ENCODE measurements at regions not wholly inside any gene's neighbourhood (a gene's known extent, or its start where the extent isn't known, plus 50 kb on each side); places are given as distances from the start of the nearest gene placed in this dataset.
"Not testable (repeated sequence)": the region's sequence is repeated elsewhere in the genome, so short reads cannot be mapped to it uniquely, and the experiment has no call there.

- Histone ChIP-seq H4K20me1 (no peaks in the 10 kb centered on the region), H3K4me2 (no peak overlapping the region), H3K9ac (no peak overlapping the region), H3K4me3 (no peak overlapping the region), H3K4me1 (peaks cover 0 to 11% (median 8%) of the 10 kb centered on the region in 10 experiments; a peak in 14 of 20 replicates), H3K27me3 (no peaks in the 10 kb centered on the region), H3K9me3 (replicated peaks in 1 of 11) (peaks cover 0 to 4% (median 0%) of the 10 kb centered on the region in 11 experiments; a peak in 1 of 22 replicates), H3K36me3 (no peaks in the 10 kb centered on the region), H3K27ac (no peak overlapping the region)
- TF ChIP-seq Cebpa-rat (IDR thresholded peaks at IDR 0.05): no peak
Observed at GRCh38 chr6:93183531-93183972, 235.8 kb downstream of the EPHA7 start.

GRCh38 chr6:93182938-93183479 is 236.3 kb downstream of the EPHA7 start:
- H3K9me3 ChIP-seq (replicated peaks in 1 of 11): peaks cover 0 to 4% (median 0%) of the 10 kb centered on the region in 11 experiments; a peak in 1 of 22 replicates
- H3K4me3 ChIP-seq: no peak overlapping the region
- no peaks in the 10 kb centered on the region for H3K36me3 ChIP-seq
- H3K4me1 ChIP-seq: peaks cover 3 to 16% (median 13%) of the 10 kb centered on the region in 10 experiments; a peak in 19 of 20 replicates
- H4K20me1 ChIP-seq: no peaks in the 10 kb centered on the region
- no peaks in the 10 kb centered on the region for H3K27me3 ChIP-seq
- no peak overlapping the region for H3K9ac ChIP-seq
- TF ChIP-seq Cebpa-rat (IDR thresholded peaks at IDR 0.05): no peak
- no peak overlapping the region for H3K27ac ChIP-seq
- H3K4me2 ChIP-seq: no peak overlapping the region

GRCh38 chr6:93177918-93178317 is 241.4 kb downstream of the EPHA7 start:
- Histone ChIP-seq H3K9me3 (replicated peaks in 1 of 11) (peaks cover 0 to 10% (median 0%) of the 10 kb centered on the region in 11 experiments; a peak in 7 of 22 replicates), H3K9ac (peak overlapping the region in 10 of 11 experiments; percentile 3 to 71 (median 51); a peak in 15 of 22 replicates), H3K4me2 (peak overlapping the region; percentile 68 to 88 (median 80)), H3K4me3 (peak overlapping the region in 7 of 10 experiments; percentile 11 to 37 (median 21); a peak in 8 of 20 replicates), H3K27me3 (no peaks in the 10 kb centered on the region), H3K4me1 (peaks cover 32 to 55% (median 49%) of the 10 kb centered on the region in 10 experiments), H4K20me1 (no peaks in the 10 kb centered on the region), H3K27ac (peak overlapping the region in 10 of 11 experiments; percentile 17 to 82 (median 67); a peak in 18 of 22 replicates), H3K36me3 (no peaks in the 10 kb centered on the region)
- TF ChIP-seq Cebpa-rat (IDR thresholded peaks at IDR 0.05): no peak

GRCh38 chr6:93177438-93177837 is 241.9 kb downstream of the EPHA7 start:
- no peaks in the 10 kb centered on the region for H4K20me1 ChIP-seq
- H3K4me2 ChIP-seq: peak overlapping the region; percentile 68 to 88 (median 80)
- peak overlapping the region in 9 of 11 experiments; percentile 51 to 82 (median 69); a peak in 18 of 22 replicates for H3K27ac ChIP-seq
- peaks cover 32 to 55% (median 49%) of the 10 kb centered on the region in 10 experiments for H3K4me1 ChIP-seq
- peaks cover 0 to 15% (median 1%) of the 10 kb centered on the region in 11 experiments; a peak in 9 of 22 replicates for H3K9me3 ChIP-seq (replicated peaks in 1 of 11)
- peak overlapping the region in 5 of 11 experiments; percentile 45 to 71 (median 67); a peak in 12 of 22 replicates for H3K9ac ChIP-seq
- TF ChIP-seq Cebpa-rat (IDR thresholded peaks at IDR 0.05): peak in 6 of 11 experiments; percentile 30 to 78 (median 46); a peak in 7 of 22 replicates
- H3K4me3 ChIP-seq: peak overlapping the region in 6 of 10 experiments; percentile 11 to 37 (median 22); a peak in 7 of 20 replicates
- no peaks in the 10 kb centered on the region for H3K36me3 ChIP-seq
- H3K27me3 ChIP-seq: no peaks in the 10 kb centered on the region

- Histone ChIP-seq H3K4me3 (peak overlapping the region in 3 of 10 experiments; percentile 9 to 25 (median 16); a peak in 2 of 20 replicates), H3K36me3 (no peaks in the 10 kb centered on the region), H3K27ac (peak overlapping the region in 8 of 11 experiments; percentile 28 to 82 (median 67); a peak in 15 of 22 replicates), H3K27me3 (no peaks in the 10 kb centered on the region), H3K9me3 (replicated peaks in 1 of 11) (peaks cover 0 to 28% (median 8%) of the 10 kb centered on the region in 11 experiments; a peak in 12 of 22 replicates), H4K20me1 (no peaks in the 10 kb centered on the region), H3K9ac (peak overlapping the region in 6 of 11 experiments; percentile 16 to 62 (median 34); a peak in 10 of 22 replicates), H3K4me1 (peaks cover 32 to 55% (median 49%) of the 10 kb centered on the region in 10 experiments), H3K4me2 (peak overlapping the region; percentile 68 to 88 (median 80))
- no peak for TF ChIP-seq Cebpa-rat (IDR thresholded peaks at IDR 0.05)
Observed at GRCh38 chr6:93176070-93176469, 243.3 kb downstream of the EPHA7 start.

GRCh38 chr6:93173573-93173972 is 245.8 kb downstream of the EPHA7 start:
- H3K9ac ChIP-seq, H3K27me3 ChIP-seq, H3K36me3 ChIP-seq, H3K4me3 ChIP-seq, H3K27ac ChIP-seq, H4K20me1 ChIP-seq, H3K4me2 ChIP-seq: not testable (repeated sequence)
- Histone ChIP-seq H3K4me1 (peaks cover 32 to 45% (median 39%) of the 10 kb centered on the region in 10 experiments), H3K9me3 (replicated peaks in 1 of 11) (peaks cover 0 to 28% (median 8%) of the 10 kb centered on the region in 11 experiments; a peak in 12 of 22 replicates)

- no peak for TF ChIP-seq Cebpa-rat (IDR thresholded peaks at IDR 0.05)
- no peaks in the 10 kb centered on the region for H4K20me1 ChIP-seq
- H3K27ac ChIP-seq: peak overlapping the region in 8 of 11 experiments; percentile 2 to 59 (median 42); a peak in 14 of 22 replicates
- peaks cover 22 to 63% (median 50%) of the 10 kb centered on the region in 10 experiments for H3K4me1 ChIP-seq
- H3K9ac ChIP-seq: no peak overlapping the region
- no peak overlapping the region for H3K4me3 ChIP-seq
- H3K4me2 ChIP-seq: peak overlapping the region in 10 of 11 experiments; percentile 23 to 90 (median 66); a peak in 19 of 22 replicates
- peaks cover 0 to 5% (median 0%) of the 10 kb centered on the region in 11 experiments; a peak in 5 of 22 replicates for H3K9me3 ChIP-seq (replicated peaks in 1 of 11)
- H3K27me3 ChIP-seq: no peaks in the 10 kb centered on the region
- no peaks in the 10 kb centered on the region for H3K36me3 ChIP-seq
Observed at GRCh38 chr6:93165850-93166430, 253.4 kb downstream of the EPHA7 start.

- TF ChIP-seq Cebpa-rat (IDR thresholded peaks at IDR 0.05): no peak
- Histone ChIP-seq H3K36me3 (no peaks in the 10 kb centered on the region), H3K4me3 (no peak overlapping the region)
Observed at GRCh38 chr6:93164781-93165180, 254.6 kb downstream of the EPHA7 start.

More at GRCh38 chr6:93164781-93165180, 254.6 kb downstream of the EPHA7 start:
- Histone ChIP-seq H3K27ac (peak overlapping the region in 5 of 11 experiments; percentile 8 to 76 (median 29); a peak in 4 of 22 replicates), H3K9ac (no peak overlapping the region), H3K27me3 (no peaks in the 10 kb centered on the region), H3K4me1 (peaks cover 22 to 63% (median 50%) of the 10 kb centered on the region in 10 experiments), H3K4me2 (peak overlapping the region in 8 of 11 experiments; percentile 63 to 95 (median 86); a peak in 17 of 22 replicates), H3K9me3 (replicated peaks in 1 of 11) (peaks cover 0 to 12% (median 0%) of the 10 kb centered on the region in 11 experiments; a peak in 5 of 22 replicates), H4K20me1 (no peaks in the 10 kb centered on the region)

Measured in BLaER1 treated with 17β-estradiol and CSF1 and Interleukin-3, amounts not matched to agents 10 nM and 100 nM (cell line).